GM18858 (cell line): ENCODE measurements at regions not wholly inside any gene's neighbourhood (a gene's known extent, or its start where the extent isn't known, plus 50 kb on each side); places are given as distances from the start of the nearest gene placed in this dataset.

Experiments used
- ATAC-seq: cut with Tn5 transposase; IDR thresholded peaks from one replicate; pipeline ENCODE4 v1.9.1; 2021; ENCODE audit not compliant: unreplicated experiment

- ATAC-seq = no peak
Observed at GRCh38 chr6:90970672-90971071, 383.8 kb upstream of the MAP3K7 start.

GRCh38 chr6:90967471-90967870, 380.6 kb upstream of the MAP3K7 start:
- no peak for ATAC-seq

GRCh38 chr6:90960324-90960723, 373.5 kb upstream of the MAP3K7 start:
- ATAC-seq = no peak

GRCh38 chr6:90955246-90955645, 368.4 kb upstream of the MAP3K7 start:
- ATAC-seq = no peak

- ATAC-seq = no peak
Observed at GRCh38 chr6:90953405-90954161, 366.7 kb upstream of the MAP3K7 start.

GRCh38 chr6:90952176-90952575, 365.3 kb upstream of the MAP3K7 start:
- ATAC-seq = no peak

- ATAC-seq = no peak
Observed at GRCh38 chr6:90948540-90948939, 361.7 kb upstream of the MAP3K7 start.

- no peak for ATAC-seq
Observed at GRCh38 chr6:90947184-90948064, 360.6 kb upstream of the MAP3K7 start.

- ATAC-seq = no peak
Observed at GRCh38 chr6:90941885-90942284, 355.0 kb upstream of the MAP3K7 start.

GRCh38 chr6:90940812-90941481, 354.1 kb upstream of the MAP3K7 start:
- peak; percentile 97 for ATAC-seq

- ATAC-seq = no peak
Observed at GRCh38 chr6:90939906-90940305, 353.0 kb upstream of the MAP3K7 start.

- ATAC-seq = no peak
Observed at GRCh38 chr6:90938122-90938521, 351.2 kb upstream of the MAP3K7 start.

- no peak for ATAC-seq
Observed at GRCh38 chr6:90936286-90936685, 349.4 kb upstream of the MAP3K7 start.

GRCh38 chr6:90934966-90935365, 348.1 kb upstream of the MAP3K7 start:
- no peak for ATAC-seq

GRCh38 chr6:90934081-90934480, 347.2 kb upstream of the MAP3K7 start:
- no peak for ATAC-seq

GRCh38 chr6:90932351-90932750, 345.5 kb upstream of the MAP3K7 start:
- ATAC-seq = no peak

- ATAC-seq = no peak
Observed at GRCh38 chr6:90928051-90928450, 341.2 kb upstream of the MAP3K7 start.

- no peak for ATAC-seq
Observed at GRCh38 chr6:90925726-90926125, 338.9 kb upstream of the MAP3K7 start.

- ATAC-seq = no peak
Observed at GRCh38 chr6:90922325-90922724, 335.5 kb upstream of the MAP3K7 start.

GRCh38 chr6:90918361-90918760, 331.5 kb upstream of the MAP3K7 start:
- no peak for ATAC-seq

- no peak for ATAC-seq
Observed at GRCh38 chr6:90917376-90917775, 330.5 kb upstream of the MAP3K7 start.

GRCh38 chr6:90916968-90917367, 330.1 kb upstream of the MAP3K7 start:
- no peak for ATAC-seq
